ACC112 (cell line): ENCODE measurements at regions not wholly inside any gene's neighbourhood (a gene's known extent, or its start where the extent isn't known, plus 50 kb on each side); places are given as distances from the start of the nearest gene placed in this dataset.

ENCODE experiments used
- H2AFZ ChIP-seq: fragments of 200-600 bp; sonication (generic); one replicate; pipeline ENCODE4 v1.6.0; 2017; ENCODE audit warnings: antibody characterized with exemption, low read length; ENCODE audit not compliant: unreplicated experiment
- H3K27ac ChIP-seq: fragments of 200-600 bp; sonication (generic); 2 replicates; pipeline ENCODE4 v1.5.1; 2014; ENCODE audit warnings: low read depth, mild to moderate bottlenecking, antibody characterized with exemption, low read length, moderate library complexity
- H3K27me3 ChIP-seq: fragments of 200-600 bp; sonication (generic); 2 replicates; pipeline ENCODE4 v1.6.1; 2014; ENCODE audit warnings: mild to moderate bottlenecking, antibody characterized with exemption, low read length, moderate library complexity, mixed read lengths; ENCODE audit not compliant: insufficient read depth
- H3K36me3 ChIP-seq: fragments of 200-600 bp; sonication (generic); 2 replicates; pipeline ENCODE4 v1.6.1; 2016; ENCODE audit warnings: mild to moderate bottlenecking, antibody characterized with exemption, low read length, moderate library complexity, mixed read lengths; ENCODE audit not compliant: insufficient read depth
- H3K4me1 ChIP-seq: fragments of 200-600 bp; sonication (generic); one replicate; pipeline ENCODE4 v1.6.1; 2016; ENCODE audit warnings: low read length, mixed read lengths; ENCODE audit not compliant: insufficient read depth, unreplicated experiment, control insufficient read depth
- H3K4me3 ChIP-seq: fragments of 200-600 bp; sonication (generic); 2 replicates; pipeline ENCODE4 v1.5.1; 2014; ENCODE audit warnings: mild to moderate bottlenecking, low read depth, low read length
- H3K79me2 ChIP-seq: fragments of 200-600 bp; sonication (generic); one replicate; pipeline ENCODE4 v1.6.0; 2016; ENCODE audit warnings: low read length; ENCODE audit not compliant: control insufficient read depth, unreplicated experiment, insufficient read depth

GRCh38 chr10:64075604-64076003 lies 554.4 kb downstream of the REEP3 start:
- H2AFZ ChIP-seq, result no peak overlapping the region
- H3K4me3 ChIP-seq, result no peak overlapping the region
- no peaks in the 10 kb centered on the region for H3K79me2 ChIP-seq
- H3K27me3 ChIP-seq, result no peaks in the 10 kb centered on the region
- no peaks in the 10 kb centered on the region for H3K36me3 ChIP-seq
- H3K27ac ChIP-seq, result no peak overlapping the region
- no peaks in the 10 kb centered on the region for H3K4me1 ChIP-seq

- Histone ChIP-seq H3K36me3 (no peaks in the 10 kb centered on the region), H3K4me3 (no peak overlapping the region), H3K4me1 (no peaks in the 10 kb centered on the region), H3K27me3 (no peaks in the 10 kb centered on the region), H3K27ac (no peak overlapping the region), H3K79me2 (no peaks in the 10 kb centered on the region), H2AFZ (no peak overlapping the region)
Measured at GRCh38 chr10:64076322-64076940, 555.2 kb downstream of the REEP3 start.

DNA sequence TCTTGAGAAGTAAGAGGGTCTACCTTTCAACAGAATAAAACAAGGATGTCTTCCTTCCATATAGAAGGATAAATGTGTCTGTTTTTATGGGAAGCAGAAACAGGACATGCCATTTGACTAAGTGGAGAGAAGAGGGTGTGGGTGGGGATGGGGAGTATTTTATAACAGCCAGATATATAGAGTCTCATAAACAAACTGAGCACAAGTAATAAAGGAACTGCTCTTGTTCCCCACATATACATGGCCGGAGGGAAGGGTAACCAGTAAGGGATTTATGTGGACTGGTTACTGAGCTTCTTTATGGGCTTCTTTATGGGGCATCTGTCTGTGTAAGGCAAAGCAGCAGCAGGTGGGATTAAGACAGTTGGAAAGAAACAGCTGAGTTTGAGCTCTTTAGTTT lies 558.1 kb downstream of the REEP3 start:
- H2AFZ ChIP-seq, result no peak overlapping the region
- H3K79me2 ChIP-seq, result no peaks in the 10 kb centered on the region
- no peak overlapping the region for H3K27ac ChIP-seq
- H3K4me3 ChIP-seq, result no peak overlapping the region
- H3K4me1 ChIP-seq, result no peaks in the 10 kb centered on the region
- H3K36me3 ChIP-seq, result no peaks in the 10 kb centered on the region
- no peaks in the 10 kb centered on the region for H3K27me3 ChIP-seq

- no peaks in the 10 kb centered on the region for H3K79me2 ChIP-seq
Measured at GRCh38 chr10:64080071-64080470, 558.9 kb downstream of the REEP3 start.

GRCh38 chr10:64081947-64082482 lies 560.8 kb downstream of the REEP3 start:
- Histone ChIP-seq H3K4me1 (no peaks in the 10 kb centered on the region), H3K4me3 (no peak overlapping the region), H3K79me2 (no peaks in the 10 kb centered on the region), H3K36me3 (no peaks in the 10 kb centered on the region), H2AFZ (no peak overlapping the region), H3K27me3 (no peaks in the 10 kb centered on the region), H3K27ac (no peak overlapping the region)

More at GRCh38 chr10:64080071-64080470, 558.9 kb downstream of the REEP3 start:
- Histone ChIP-seq H3K4me3 (no peak overlapping the region), H3K27ac (no peak overlapping the region), H3K4me1 (no peaks in the 10 kb centered on the region), H3K27me3 (no peaks in the 10 kb centered on the region), H3K36me3 (no peaks in the 10 kb centered on the region), H2AFZ (no peak overlapping the region)

- no peak overlapping the region for H2AFZ ChIP-seq
- H3K27me3 ChIP-seq, result no peaks in the 10 kb centered on the region
- H3K36me3 ChIP-seq, result no peaks in the 10 kb centered on the region
- no peaks in the 10 kb centered on the region for H3K4me1 ChIP-seq
- no peak overlapping the region for H3K4me3 ChIP-seq
- H3K79me2 ChIP-seq, result no peaks in the 10 kb centered on the region
- no peak overlapping the region for H3K27ac ChIP-seq
Measured at GRCh38 chr10:64086083-64086767, 565.0 kb downstream of the REEP3 start.

- Histone ChIP-seq H3K79me2 (no peaks in the 10 kb centered on the region), H2AFZ (no peak overlapping the region), H3K27ac (no peak overlapping the region), H3K27me3 (no peaks in the 10 kb centered on the region), H3K4me1 (no peaks in the 10 kb centered on the region), H3K36me3 (no peaks in the 10 kb centered on the region), H3K4me3 (no peak overlapping the region)
Measured at GRCh38 chr10:64089648-64090047, 568.4 kb downstream of the REEP3 start.

DNA sequence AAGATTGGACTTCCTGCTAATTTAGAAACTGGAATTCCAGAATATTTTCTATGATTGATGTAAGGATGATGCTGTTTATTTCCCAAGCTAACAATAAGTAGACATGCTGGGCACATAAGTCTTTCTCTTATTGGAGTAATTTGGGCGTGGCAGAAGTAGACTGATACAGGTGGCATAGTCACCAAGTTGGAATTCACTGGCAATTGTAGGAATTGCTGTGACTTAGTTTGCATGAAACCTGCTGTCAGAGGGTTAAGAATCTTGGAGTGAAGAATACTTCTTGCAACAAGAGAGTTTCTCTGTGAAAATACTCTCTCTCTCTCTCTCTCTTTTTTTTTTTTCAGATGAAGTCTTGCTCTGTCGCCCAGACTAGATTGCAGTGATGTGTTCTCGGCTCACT lies 569.7 kb downstream of the REEP3 start:
- Histone ChIP-seq H2AFZ (no peak overlapping the region), H3K4me3 (no peak overlapping the region), H3K27me3 (no peaks in the 10 kb centered on the region), H3K79me2 (no peaks in the 10 kb centered on the region), H3K27ac (no peak overlapping the region), H3K36me3 (no peaks in the 10 kb centered on the region), H3K4me1 (no peaks in the 10 kb centered on the region)

DNA sequence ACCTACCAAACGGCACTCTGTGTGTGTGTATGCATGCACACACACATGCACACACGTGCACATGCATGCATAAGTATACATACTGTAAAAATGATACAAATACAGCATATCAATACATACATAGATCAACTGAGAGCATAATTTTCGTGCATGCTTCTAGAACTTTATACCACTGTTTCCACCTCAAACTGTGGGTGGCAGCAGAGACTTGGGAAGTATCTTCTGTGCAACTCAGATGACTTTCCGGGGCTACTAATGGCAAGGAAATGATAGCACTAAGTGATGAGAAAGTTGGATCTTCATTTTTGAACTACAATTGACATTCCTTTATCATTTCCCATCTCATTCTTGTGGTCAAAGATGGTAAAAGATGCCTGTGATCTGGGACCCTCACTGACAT lies 570.7 kb downstream of the REEP3 start:
- Histone ChIP-seq H3K79me2 (no peaks in the 10 kb centered on the region), H3K27me3 (no peaks in the 10 kb centered on the region), H3K27ac (no peak overlapping the region), H2AFZ (no peak overlapping the region), H3K4me3 (no peak overlapping the region), H3K36me3 (no peaks in the 10 kb centered on the region), H3K4me1 (no peaks in the 10 kb centered on the region)

- H3K79me2 ChIP-seq, result no peaks in the 10 kb centered on the region
- no peak overlapping the region for H3K27ac ChIP-seq
- H2AFZ ChIP-seq, result no peak overlapping the region
- no peak overlapping the region for H3K4me3 ChIP-seq
- H3K27me3 ChIP-seq, result no peaks in the 10 kb centered on the region
- no peaks in the 10 kb centered on the region for H3K4me1 ChIP-seq
- H3K36me3 ChIP-seq, result no peaks in the 10 kb centered on the region
Measured at GRCh38 chr10:64093304-64093703, 572.1 kb downstream of the REEP3 start.

DNA sequence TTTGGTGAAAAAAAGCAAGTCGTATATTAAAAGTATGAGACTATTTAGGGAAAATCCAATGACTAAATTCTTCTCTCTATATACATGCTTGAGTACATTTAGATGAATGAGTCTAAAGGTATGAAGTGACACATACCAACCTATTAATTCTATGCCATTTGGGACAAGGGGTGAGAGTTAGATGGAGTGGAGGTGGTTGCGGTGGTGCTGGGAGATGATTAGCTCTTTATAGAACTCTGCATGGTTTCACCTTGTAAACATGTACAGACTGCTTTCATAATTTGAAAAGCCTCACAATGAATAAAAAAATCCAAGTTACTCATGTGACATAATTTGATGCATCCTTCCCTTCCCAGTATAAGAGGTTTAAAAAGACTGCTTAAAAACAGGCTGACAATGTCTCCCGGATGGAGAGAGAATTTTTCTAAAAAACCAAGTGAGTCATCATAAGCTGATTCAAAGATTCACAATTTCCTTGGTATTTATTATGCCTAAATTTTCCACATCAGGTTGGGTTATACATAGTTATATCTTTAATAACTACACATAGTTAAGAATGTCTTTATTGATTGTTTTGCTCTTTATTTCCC lies 572.8 kb downstream of the REEP3 start:
- no peak overlapping the region for H3K4me3 ChIP-seq
- no peak overlapping the region for H2AFZ ChIP-seq
- no peaks in the 10 kb centered on the region for H3K36me3 ChIP-seq
- no peaks in the 10 kb centered on the region for H3K27me3 ChIP-seq
- H3K79me2 ChIP-seq, result no peaks in the 10 kb centered on the region
- no peaks in the 10 kb centered on the region for H3K4me1 ChIP-seq
- no peak overlapping the region for H3K27ac ChIP-seq
